Transverse colon (tissue), 3 donors: ENCODE measurements at regions not wholly inside any gene's neighbourhood (a gene's known extent, or its start where the extent isn't known, plus 50 kb on each side); places are given as distances from the start of the nearest gene placed in this dataset.

ENCODE experiments used
- CTCF ChIP-seq, 5 experiments: fragments of 200-600 bp in 3 of 5; fragments of 450-650 bp in 2 of 5; sonication (generic) in 3 of 5; IDR thresholded peaks; 1 replicate in 2 of 5; 2 replicates in 3 of 5; pipeline ENCODE4 v1.5.1; 2016 to 2017; ENCODE audit warnings: antibody characterized with exemption in 5 of 5, inconsistent platforms in 3 of 5, mild to moderate bottlenecking in 2 of 5, moderate library complexity in 1 of 5
- POLR2A ChIP-seq: fragments of 450-650 bp; IDR thresholded peaks from one replicate; pipeline ENCODE4 v1.6.1; 2016; ENCODE audit warnings: antibody characterized with exemption, mild to moderate bottlenecking, moderate library complexity

GRCh38 chr9:32200241-32200640 is 184.2 kb upstream of the ACO1 start:
- no peak for TF ChIP-seq CTCF (IDR thresholded peaks at IDR 0.05)
- TF ChIP-seq POLR2A = no peak
